Hepatocyte (in vitro differentiated cells): ENCODE measurements at regions not wholly inside any gene's neighbourhood (a gene's known extent, or its start where the extent isn't known, plus 50 kb on each side); places are given as distances from the start of the nearest gene placed in this dataset.

ENCODE experiments used
- CTCF ChIP-seq: fragments of 200-600 bp; sonication (generic); IDR thresholded peaks from 2 replicates; pipeline ENCODE4 v1.5.1; 2016; ENCODE audit warnings: antibody characterized with exemption, mild to moderate bottlenecking; ENCODE audit not compliant: poor library complexity
- EZH2 ChIP-seq: fragments of 200-600 bp; sonication (generic); IDR thresholded peaks from 2 replicates; pipeline ENCODE4 v1.6.1; 2016; ENCODE audit warnings: antibody characterized with exemption, mild to moderate bottlenecking, borderline replicate concordance
- EZH2phosphoT487 ChIP-seq: fragments of 200-600 bp; sonication (generic); IDR thresholded peaks from one replicate; pipeline ENCODE4 v1.6.1; 2018; ENCODE audit warnings: antibody characterized with exemption, mild to moderate bottlenecking, low read depth, moderate library complexity; ENCODE audit not compliant: unreplicated experiment, severe bottlenecking

GRCh38 chr3:19074257-19074900 is 73.9 kb upstream of the KCNH8 start:
- TF ChIP-seq CTCF (no peak), EZH2phosphoT487 (no peak), EZH2 (no peak)
